ENCODE measurements at regions not wholly inside any gene's neighbourhood (a gene's known extent, or its start where the extent isn't known, plus 50 kb on each side); places are given as distances from the start of the nearest gene placed in this dataset.

DNA sequence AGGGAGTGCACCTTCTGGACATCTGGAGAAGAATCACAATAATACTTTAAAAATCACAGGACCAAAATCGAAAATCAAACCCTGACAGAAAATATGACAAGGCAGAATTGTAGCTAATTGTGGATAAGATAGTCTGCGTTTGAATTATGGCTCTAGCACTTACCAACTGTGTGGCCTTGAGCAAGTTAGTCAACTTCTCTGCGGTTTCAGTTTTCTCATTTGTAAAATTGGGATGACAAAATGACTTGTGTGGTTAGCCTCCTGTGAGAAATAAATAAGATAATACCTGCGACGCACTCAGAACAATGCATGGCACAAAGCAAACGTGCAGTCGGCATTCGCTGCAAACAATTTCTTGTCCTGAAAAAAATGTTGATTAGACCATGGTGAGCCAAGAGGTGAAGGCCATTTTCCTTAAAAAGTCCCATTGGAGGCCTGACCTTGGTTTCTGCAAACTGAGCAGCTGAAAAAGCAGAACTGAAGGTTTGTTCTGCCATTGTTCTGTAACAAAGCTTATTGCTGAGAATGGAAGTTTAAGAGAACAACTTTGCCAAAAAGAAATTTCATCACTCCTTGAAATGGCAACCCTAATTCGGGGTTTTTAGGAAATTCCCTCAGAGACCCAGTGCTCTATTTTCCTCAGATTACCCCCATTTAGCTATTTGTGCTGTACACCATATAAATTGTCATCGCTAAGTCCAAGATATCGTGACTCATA is 266.3 kb downstream of the ERMARD start:
- no peak overlapping the region for H3K27ac ChIP-seq
- TF ChIP-seq, protein P1, sequence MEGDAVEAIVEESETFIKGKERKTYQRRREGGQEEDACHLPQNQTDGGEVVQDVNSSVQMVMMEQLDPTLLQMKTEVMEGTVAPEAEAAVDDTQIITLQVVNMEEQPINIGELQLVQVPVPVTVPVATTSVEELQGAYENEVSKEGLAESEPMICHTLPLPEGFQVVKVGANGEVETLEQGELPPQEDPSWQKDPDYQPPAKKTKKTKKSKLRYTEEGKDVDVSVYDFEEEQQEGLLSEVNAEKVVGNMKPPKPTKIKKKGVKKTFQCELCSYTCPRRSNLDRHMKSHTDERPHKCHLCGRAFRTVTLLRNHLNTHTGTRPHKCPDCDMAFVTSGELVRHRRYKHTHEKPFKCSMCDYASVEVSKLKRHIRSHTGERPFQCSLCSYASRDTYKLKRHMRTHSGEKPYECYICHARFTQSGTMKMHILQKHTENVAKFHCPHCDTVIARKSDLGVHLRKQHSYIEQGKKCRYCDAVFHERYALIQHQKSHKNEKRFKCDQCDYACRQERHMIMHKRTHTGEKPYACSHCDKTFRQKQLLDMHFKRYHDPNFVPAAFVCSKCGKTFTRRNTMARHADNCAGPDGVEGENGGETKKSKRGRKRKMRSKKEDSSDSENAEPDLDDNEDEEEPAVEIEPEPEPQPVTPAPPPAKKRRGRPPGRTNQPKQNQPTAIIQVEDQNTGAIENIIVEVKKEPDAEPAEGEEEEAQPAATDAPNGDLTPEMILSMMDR (IDR thresholded peaks at IDR 0.05) = no peak
- H3K36me3 ChIP-seq = no peaks in the 10 kb centered on the region
- H3K9me3 ChIP-seq = no peaks in the 10 kb centered on the region
- intact Hi-C loops (cut with DNase I) = no loop called here
- no peak for DNase-seq
- H3K4me1 ChIP-seq = no peaks in the 10 kb centered on the region
- no peak overlapping the region for H3K4me3 ChIP-seq
- H3K27me3 ChIP-seq = peaks cover 3% of the 10 kb centered on the region
- no peak overlapping the region for H3K9ac ChIP-seq (ENCODE audit: low read depth in 2 of 2, low read length in 2 of 2)

DNA sequence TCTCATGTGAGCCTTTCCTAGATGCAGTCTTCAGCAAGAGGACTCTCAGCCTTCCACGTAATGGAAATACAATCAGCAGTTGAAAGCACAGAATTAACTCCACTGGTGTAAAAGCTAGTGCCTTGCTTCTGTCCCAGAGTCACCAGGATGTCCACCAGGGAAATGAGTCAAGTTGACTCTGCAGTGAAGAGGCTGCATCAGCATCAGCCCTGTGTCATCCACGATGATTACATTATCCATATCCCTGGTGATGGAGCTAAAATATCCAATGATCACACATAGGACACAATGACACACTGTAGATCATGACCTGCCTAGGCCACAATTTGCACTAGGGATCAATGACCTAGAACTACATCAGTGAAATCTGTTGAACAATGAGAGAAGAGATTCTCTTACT is 262.4 kb downstream of the ERMARD start:
- H3K27ac ChIP-seq = no peak overlapping the region
- no peaks in the 10 kb centered on the region for H3K27me3 ChIP-seq
- H3K4me3 ChIP-seq = no peak overlapping the region
- no peak for DNase-seq
- no peak overlapping the region for H3K9ac ChIP-seq (ENCODE audit: low read depth in 2 of 2, low read length in 2 of 2)
- intact Hi-C loops (cut with DNase I) = no loop called here
- TF ChIP-seq, protein P1 (IDR thresholded peaks at IDR 0.05) = no peak
- no peaks in the 10 kb centered on the region for H3K9me3 ChIP-seq
- H3K36me3 ChIP-seq = no peaks in the 10 kb centered on the region
- no peaks in the 10 kb centered on the region for H3K4me1 ChIP-seq

DNA sequence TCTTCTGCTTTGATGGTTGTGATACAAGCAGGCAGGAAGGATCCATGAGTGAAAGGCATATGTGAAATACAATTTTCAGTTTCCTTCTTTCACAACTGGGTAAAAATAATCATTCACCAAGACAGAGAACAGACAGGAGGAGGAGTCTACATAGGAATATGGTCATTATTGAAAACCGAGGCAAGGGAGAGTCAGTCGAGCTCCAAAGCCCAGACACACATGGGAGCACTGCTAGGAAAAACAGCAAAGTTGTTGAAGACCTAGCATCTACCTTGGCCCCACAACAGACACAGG is 260.6 kb downstream of the ERMARD start:
- H3K9me3 ChIP-seq = no peaks in the 10 kb centered on the region
- H3K4me1 ChIP-seq = no peaks in the 10 kb centered on the region
- TF ChIP-seq, protein P1 (IDR thresholded peaks at IDR 0.05) = no peak
- no peak overlapping the region for H3K9ac ChIP-seq (ENCODE audit: low read depth in 2 of 2, low read length in 2 of 2)
- DNase-seq = no peak
- no peaks in the 10 kb centered on the region for H3K36me3 ChIP-seq
- intact Hi-C loops (cut with DNase I) = no loop called here
- no peak overlapping the region for H3K27ac ChIP-seq
- H3K27me3 ChIP-seq = no peaks in the 10 kb centered on the region
- no peak overlapping the region for H3K4me3 ChIP-seq

DNA sequence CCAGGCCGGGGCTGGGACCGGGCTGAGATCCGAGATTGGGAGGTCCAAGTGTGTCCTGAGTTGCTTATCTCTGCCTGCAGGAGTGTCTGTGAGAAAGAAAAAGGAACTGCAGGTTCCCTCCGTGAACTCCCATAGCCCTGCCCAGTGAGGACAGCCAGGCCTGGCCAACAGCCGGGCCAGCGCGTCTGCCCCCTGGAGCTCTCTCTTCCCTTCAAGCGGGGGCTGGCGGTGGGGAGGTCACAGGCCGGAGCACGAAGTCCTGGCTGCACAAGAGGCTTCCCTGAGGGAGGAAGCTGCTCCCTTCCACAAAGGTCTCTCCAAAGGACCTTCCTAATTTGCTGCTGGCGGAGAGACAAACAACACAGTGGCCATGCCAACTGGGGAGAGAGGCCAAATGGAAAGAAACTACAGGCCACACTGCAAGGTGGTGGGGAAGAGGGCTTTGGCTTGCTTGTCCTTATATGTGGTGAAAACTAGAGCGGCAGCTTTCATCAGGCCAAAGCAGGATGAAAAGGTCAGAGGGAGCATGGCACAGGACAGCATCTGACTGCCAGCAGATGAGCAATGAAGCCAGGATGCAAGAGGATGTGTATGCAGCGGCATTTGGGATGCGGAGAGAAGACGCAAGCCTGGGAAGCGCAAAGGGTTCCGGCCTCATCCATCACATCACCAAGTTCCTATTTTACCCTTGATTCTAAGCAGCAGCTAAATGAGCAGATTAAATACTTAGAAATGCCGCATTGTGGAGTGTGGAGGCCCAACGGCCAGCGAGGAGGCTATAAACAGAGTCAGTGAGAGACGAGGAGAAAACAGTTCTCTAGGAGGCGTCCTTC is 260.0 kb downstream of the ERMARD start:
- H3K9me3 ChIP-seq = no peaks in the 10 kb centered on the region
- H3K27ac ChIP-seq = no peak overlapping the region
- peak; percentile 12 for DNase-seq

DNA sequence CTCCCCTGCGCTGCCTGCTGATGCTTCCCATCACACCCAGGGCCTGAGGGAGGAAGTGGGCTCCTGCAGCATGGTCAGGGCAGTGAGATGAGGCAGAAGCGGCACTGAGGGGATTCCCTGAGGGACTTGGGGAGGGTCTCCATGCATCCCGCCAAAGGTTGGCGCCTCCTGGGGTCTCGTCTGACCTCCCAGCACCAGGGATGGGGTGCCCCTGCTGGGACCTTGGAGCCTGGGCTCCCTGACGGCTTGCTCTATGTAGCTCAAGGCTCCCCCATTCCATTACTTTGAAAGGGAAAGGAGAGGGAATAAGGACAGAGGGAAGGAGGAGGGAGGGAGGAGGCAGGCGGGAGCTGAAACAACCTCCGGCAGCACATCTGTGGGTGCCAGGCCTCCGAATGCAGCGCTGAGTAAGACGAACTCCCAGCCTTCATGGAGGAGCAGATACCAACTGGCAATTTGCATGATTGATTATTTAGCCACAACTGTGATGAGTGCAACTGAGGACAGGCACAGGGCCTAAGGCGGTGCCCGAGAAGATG is 259.3 kb downstream of the ERMARD start:
- intact Hi-C loops (cut with DNase I) = no loop called here
- no peak overlapping the region for H3K27ac ChIP-seq
- DNase-seq = peak; percentile 8

More for the DNA sequence above, 260.0 kb downstream of the ERMARD start:
- no peak overlapping the region for H3K4me3 ChIP-seq
- intact Hi-C loops (cut with DNase I) = no loop called here
- no peaks in the 10 kb centered on the region for H3K4me1 ChIP-seq
- H3K9ac ChIP-seq (ENCODE audit: low read depth in 2 of 2, low read length in 2 of 2) = peak overlapping the region in 1 of 2 donors; percentile 9
- no peaks in the 10 kb centered on the region for H3K36me3 ChIP-seq
- TF ChIP-seq, protein P1 (IDR thresholded peaks at IDR 0.05) = no peak
- no peaks in the 10 kb centered on the region for H3K27me3 ChIP-seq

More for the DNA sequence above, 259.3 kb downstream of the ERMARD start:
- H3K9me3 ChIP-seq = no peaks in the 10 kb centered on the region
- TF ChIP-seq, protein P1 (IDR thresholded peaks at IDR 0.05) = no peak
- no peaks in the 10 kb centered on the region for H3K36me3 ChIP-seq
- no peaks in the 10 kb centered on the region for H3K27me3 ChIP-seq
- no peak overlapping the region for H3K9ac ChIP-seq (ENCODE audit: low read depth in 2 of 2, low read length in 2 of 2)
- no peak overlapping the region for H3K4me3 ChIP-seq
- H3K4me1 ChIP-seq = no peaks in the 10 kb centered on the region

Data from colonic mucosa (tissue), 4 donors.